ENCODE measurements at regions not wholly inside any gene's neighbourhood (a gene's known extent, or its start where the extent isn't known, plus 50 kb on each side); places are given as distances from the start of the nearest gene placed in this dataset.

DNA sequence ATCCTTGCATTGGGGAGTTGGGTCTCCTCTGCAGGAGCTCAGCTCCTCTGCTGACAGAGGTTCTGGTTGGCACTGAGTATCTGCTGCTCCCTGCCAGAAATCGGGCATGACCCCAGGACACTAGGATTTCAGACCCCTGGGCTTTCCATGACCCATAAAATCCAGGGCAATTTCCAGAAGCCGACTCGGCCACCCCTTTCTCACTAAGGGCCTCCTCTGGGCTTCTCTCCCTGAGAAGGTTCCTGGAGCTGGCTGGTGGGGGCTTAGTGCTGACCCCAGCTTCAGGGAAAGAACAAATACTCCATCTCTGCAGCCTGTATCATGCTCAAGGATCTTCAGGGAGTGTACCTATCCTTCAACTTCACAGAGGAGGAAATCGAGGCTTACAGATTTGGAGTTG, 603.4 kb downstream of the PTPRU start:
- no peak for DNase-seq

DNA sequence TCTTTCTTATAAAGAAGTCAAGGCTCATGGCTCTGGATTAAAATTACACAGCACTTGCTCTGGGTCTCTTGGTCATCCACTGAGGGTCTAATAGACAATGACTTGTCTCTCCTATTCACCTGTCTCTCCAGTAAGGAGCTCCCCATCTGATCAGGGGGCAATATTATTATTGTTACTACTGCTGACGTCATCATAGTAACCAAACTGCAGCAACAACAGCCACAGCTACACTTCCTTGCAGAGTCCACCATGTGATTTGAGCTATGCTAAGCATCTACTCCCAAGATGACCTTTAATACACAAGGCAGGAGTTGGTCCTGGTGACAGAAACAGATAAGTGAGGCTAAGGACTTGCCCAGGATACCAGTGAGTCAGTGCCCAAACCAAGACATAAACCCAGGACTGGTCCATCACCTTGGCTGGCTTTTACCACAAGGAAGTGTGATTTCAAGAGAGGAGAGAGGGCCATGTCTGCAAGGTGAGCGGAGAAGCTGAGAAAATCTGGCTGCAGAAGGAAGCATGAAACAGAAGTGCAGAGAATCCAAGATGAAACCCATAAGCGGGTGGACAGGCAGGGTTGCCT, 602.5 kb downstream of the PTPRU start:
- DNase-seq: no peak

DNA sequence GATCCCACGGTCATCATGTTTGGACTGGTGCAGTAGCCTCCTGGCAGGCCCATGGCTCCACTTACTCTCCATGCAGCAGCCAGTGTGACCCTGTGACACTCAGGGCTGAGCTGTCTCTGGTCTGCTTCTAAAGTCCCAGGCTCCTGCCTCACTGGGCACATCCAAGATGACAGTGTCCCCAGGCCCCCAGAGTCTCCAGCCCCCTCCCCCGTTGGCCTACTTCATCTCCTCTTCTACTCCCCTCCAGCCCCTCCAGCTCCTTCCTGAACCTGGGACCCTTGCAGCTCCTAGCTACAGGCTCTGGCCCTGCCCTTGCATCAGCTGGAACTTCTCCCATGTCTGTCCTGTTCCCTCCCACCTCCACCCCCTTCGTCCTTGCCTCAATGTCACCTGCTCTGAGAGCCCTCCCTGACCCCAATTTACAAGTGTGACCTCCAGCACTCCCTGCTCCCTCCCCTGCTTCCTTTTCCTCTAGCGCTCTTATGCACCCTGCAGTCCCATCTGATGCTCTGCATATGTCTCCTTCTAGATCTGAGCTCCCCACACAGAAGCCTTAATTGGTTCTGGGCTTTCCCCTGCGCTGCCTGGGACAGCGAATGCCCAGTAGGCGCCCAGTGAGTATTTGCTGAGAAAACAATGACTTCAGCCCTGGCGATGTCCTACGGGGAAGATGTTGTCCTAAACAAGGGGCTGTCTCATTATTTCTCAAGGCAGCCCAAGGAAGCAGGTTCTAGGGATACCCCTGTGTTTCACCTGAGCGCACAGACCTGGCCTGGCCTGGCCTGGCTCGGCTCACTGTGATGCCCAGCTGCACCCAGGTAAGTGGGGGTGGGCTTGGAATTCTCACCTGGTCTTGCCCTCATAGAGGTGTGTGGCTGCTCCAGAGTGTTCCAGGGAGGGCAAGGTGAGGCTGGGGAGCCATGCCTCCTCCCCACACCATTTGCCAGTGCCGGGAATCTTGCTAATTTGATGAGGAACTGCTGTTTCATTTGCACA, 600.6 kb downstream of the PTPRU start:
- no peak for DNase-seq

DNA sequence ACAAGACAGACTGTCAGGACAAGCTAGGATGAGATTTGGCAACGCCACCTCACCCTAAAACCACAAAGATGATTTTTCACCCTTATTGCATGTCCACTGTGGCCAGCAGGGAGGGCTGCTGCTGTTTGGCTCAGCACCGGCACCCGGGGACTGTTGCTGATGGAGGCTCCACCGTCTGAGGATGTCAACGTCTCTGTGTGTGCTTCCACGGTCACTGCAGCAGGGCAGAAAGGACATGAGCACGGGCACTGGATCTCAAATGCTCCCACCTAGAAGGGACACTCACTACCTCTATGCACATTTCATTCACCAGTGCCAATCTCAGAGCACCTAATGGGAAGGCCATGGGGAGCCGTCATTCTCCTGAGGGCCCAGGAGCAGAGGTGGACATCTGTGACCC, 599.6 kb downstream of the PTPRU start:
- no peak for DNase-seq

DNA sequence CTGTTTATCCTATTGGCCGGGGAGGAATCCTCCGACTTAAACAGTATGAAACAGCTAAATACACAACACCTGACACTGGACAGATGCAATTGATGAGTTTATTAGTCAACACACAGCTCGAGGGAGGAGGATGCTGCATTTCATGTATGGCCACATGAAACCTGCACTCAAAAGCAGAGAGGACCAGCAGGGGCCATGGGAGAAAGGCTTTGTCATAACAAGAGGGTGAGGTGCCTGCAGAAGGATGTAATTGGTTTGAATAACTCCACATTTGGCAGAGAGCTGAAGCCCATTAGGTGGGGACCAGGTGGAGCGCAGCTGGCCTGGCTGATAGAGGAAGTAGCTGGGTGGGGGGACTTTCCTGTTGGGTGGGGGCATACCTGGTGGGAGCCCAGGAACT, 599.1 kb downstream of the PTPRU start:
- DNase-seq: peak in 2 of 3 experiments; percentile 34 to 82

DNA sequence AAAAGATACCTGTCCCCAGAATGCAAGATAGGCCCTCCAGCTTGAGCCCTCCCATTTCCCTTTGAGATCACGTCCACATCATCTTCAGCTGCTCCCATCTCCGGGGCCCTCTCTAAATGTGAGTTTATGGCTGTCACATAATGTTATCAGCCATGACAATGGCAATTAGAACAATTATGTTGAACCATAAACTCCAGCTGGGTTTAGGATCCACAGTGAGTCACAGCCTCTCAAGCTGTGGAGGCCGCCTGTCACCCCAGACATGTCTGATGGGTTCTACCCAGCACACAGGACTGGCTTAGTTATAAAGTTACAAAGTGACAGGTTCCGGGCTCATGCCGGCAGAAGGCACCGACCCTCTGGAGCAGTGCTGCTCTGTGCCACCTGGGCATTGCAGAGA, 597.3 kb downstream of the PTPRU start:
- peak in 2 of 3 experiments; percentile 53 to 78 for DNase-seq

DNA sequence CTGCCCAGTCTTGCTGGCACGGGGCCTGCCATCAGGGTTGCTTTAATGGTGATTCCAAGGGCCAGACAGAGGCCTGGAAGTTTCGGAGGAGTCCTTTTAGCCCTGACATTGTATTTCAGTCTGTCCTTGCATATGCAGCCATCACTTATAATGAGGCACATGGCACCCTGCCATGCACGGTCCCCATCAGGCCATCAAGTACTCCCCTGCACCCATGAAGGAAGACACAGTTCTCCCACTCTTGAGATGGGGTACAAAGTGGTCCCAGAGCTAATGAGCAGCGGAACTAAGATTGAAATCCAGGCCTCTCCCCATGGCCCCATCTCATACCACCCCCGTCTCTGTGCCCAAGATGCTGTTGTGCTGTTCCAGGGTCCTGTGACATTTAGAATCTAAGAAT, 596.6 kb downstream of the PTPRU start:
- no peak for DNase-seq

DNA sequence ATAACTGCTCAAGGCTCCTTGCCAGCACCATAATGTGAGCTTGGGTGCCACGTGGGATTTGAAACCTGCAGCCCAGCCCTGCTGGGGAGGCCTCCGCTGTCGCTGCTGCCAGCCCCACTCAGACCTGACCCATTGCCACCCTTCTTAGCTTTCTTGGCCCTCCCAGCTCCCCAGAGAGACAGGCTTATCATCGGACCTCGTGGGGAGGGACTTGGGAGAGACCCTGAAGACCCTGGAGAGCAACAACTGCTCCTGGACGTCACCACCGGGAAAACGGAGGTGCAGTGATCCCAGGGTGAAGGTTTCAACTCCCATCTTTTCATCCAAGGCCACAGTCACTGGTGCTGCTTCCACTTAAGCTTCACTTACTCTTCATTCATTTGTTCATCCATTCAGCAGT, 596.1 kb downstream of the PTPRU start:
- no peak for DNase-seq

DNA sequence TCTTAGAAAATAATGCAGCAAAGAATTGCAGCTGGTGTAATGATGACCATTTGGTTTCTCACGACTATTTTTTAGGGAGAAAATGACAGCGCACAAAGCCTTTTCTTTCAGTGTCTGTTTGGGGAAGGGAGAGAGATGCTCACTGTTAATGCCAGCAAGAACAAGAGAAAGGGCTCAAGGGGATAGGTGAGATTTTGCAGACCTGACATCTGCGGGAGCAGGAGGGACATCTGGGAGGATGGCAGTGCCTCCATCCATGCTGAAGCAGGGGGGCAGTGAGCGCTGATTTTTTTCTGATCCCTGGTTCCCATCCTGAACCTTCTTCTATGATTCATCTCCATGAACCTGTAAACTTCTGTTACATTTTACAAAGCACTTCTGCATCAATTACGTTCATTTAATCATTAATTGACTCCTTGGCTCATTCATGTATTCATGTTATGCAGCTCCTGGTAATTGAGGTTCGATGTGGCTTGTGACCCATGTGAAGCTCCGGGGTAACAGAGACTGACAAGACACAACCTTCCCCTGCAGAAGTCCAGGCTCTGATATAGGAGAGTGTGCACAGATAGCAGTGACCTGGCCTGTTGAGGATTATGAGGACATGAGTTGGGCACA, 595.3 kb downstream of the PTPRU start:
- DNase-seq: no peak

DNA sequence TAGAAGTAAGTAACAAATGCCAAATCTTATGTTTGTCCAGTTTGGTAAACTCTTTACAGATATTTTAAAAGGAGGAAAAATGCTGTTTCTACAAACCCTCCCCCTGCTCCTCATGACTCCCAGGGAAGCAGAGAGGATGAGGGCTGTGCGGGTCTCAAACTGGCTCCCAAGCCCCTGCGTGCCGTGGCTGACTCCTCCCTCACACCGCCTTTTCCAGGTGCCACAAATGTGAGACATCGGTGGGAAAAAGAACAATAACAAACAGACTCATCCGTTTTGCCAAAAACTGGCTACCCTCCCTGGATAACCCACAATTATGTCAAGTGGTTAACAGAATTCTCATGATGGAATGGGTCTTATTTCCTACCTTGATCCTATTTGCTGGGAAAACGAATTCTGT, 594.6 kb downstream of the PTPRU start:
- no peak for DNase-seq

DNA sequence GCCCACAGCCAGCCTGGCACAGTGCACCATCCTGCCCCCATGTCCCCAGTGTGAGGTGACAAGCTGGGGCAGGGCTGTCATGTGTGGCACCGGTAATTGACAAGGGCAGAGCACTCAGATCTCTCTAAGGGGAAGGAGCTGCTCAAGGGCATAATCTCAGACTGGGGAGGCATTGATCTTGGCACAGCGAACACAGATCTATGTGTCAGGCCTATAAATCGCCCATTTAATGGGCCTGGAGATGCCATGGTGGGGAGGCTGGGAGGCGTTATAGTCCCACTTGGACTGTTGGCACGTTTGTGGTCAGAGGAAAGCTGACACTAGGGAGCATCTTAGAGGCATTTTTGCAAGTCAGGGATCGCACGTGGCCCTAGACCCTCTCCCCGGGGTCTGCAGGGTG, 594.1 kb downstream of the PTPRU start:
- no peak for DNase-seq

DNA sequence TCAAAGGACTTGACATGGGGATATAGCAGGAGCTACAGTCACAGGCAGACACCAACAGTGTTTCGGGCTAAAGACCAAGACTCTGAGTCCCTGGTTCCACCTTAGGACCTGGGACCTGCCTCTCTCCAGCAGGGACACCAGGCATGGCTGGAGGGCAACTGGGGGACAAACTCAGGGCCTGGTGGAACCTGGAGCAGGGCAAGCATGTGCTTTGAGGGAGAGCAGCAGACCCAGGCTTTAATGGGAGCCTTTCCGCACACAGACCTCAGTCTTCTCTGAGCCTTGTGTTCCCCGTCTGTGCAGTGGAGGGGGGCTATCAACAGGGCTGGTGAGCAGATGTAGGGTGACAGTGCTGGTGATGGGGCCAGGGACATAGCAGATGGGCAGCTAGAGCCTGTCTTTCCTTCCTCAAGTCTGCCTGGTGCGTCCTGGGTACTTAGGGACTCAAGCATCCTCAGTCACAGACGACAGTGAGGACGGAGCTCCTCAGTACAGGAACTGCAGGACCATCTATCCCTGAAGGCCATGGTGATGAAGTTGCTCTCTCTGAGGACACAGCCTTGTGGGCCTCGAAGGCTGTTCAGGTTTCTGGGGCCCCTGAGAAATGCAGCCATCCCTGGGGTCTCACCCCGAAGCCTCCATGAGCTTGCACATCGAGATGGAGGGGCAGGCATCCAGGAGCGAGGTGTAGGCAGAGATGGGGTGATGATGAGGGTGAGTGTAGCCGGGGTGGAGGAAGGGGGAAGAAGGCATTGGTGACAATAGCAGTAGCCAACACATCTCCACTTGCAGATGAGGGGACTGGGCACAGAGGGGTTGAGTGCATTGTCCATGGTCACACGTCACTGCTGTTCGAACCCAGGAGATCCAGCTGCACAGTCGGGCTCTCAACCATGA, 593.4 kb downstream of the PTPRU start:
- DNase-seq: no peak

DNA sequence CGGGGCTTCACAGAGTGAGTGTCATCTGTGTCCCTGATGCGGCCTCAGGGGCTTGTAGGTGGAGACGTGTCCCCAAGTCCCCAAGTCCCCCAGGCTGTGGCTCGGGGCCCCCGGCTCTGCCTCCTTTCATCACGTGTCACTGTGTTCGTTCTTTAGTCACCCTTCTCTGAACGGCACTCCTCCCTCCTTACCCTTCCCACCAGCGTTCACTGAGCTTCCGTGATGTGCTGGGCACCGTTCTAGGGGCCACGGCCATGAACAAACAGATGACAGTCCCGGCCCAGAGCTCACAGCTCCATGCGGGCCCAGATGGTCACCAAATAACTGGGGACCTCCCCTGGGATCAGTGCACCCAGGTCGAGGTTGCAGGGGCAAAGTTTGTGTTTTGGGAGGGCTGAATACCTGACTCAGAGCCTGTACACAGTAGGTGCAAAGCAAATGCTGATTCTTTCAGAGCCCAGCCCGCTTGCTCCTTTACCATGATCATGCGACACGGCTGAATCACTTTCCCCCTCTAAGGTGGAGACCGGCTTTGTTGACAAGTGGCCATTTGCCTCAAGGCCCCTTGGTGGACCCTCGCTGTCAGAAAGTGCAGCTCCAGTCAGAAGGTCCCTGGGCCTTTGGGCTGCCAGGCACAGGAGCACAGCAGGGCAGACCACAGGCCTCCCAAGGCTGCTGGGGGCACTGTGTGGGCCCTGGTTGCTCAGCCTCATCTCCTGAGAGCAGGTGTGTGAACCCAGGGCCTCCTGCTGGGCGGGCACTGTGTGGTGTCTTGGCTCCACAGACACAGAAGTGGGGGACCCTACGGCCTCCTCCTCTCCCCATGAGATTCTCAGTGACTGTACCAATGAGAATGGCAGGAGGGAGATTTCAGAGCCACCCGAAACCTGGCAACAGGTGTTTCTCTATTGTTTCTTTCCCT, 592.5 kb downstream of the PTPRU start:
- peak in 1 of 3 experiments; percentile 31 for DNase-seq

DNA sequence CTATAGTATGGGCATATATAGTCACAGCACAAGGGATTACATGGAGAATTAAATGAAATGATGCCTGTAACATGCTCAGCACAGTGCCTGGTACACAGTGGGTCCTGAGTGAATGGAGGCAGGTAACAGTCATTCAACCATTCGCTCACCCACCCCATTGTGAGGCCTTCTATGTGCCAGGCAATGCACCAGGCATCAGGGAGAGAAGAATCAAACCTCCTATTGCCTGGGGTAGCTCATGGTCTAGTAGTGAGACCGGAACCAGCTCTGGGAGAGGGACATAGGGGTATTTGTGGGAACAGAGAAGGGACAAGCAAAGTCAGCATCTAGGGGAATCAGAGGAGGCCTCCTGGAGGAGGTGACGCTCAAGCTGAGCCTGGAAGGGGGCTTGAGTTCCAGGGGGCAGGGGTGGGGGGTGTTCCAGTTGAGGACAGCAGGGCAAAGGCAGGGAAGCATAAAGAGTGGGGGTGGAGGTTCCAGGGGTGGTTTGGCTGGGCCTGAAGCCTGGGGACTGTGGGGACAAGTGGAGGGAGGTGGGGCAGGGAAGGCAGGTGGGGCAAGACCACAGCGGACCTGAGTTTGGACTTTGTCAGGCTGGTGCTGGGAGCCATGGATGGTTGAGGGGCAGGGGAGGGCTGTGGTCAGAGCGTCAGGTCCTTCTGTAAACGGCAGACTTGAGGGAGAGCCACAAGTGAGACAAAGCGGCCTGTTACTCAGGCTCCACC, 591.6 kb downstream of the PTPRU start:
- DNase-seq: no peak

DNA sequence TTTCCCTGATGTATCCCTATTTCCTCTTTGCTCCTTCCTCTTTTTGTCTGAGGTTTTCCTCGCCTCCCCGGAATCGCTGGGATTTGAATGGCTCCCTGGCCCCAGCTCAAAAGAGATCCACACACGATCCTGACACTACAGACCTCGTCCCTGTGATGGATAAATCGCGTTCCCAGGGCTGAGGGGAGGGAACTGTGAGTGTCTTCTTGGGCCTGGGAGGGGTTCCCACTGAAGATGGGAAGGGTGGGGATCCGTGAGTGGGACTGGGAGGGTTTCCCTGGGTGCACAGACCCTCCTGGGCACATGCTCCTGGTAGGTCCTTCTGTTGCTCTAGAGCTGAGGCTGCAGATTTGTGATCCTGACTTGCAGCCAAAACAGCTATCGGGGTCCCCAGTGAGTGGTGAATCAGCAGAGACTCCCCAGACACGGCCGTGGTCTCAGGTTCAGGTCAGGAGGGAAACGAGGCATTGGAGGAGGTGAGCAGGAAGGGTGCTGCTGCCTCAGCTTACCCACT, 591.0 kb downstream of the PTPRU start:
- no peak for DNase-seq

DNA sequence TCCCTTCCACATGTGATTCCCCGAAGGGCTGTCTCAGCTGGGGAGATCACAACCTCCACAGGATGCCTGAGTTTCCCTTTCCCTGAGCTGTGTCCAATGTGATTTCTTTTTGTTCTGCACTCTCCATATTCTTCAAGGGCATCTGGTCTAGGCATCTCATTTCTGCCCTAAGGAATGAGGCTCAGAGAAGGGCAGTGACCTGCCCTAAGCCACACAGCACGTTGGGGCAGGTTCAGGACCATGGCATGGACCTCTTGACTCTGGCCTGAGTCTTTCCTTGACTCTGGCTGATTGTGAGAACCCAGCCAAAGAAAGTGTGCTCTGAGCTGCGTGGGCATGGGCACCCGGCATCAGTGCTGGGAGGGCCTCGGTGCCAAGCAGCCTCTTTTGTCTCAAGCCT, 590.3 kb downstream of the PTPRU start:
- no peak for DNase-seq

DNA sequence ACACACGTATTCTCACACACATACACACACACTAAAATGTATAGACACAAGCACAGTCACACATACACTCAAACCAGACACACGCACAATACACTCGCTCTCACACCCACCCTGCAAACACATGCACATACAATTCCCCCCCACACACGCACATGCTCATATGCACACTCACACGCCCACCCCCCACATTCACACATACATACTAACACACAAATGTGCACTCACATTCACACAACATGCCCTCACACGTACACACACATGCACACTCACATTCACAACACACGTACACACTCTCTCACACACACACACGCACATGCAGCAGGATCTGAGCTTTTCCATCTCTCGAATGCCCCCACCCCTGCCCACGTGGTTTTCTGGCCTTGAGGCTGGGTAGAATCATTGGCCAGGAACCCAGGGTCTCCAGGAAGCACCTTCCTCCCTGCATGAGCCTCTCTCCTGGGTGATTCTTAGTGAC, 589.7 kb downstream of the PTPRU start:
- DNase-seq: no peak

DNA sequence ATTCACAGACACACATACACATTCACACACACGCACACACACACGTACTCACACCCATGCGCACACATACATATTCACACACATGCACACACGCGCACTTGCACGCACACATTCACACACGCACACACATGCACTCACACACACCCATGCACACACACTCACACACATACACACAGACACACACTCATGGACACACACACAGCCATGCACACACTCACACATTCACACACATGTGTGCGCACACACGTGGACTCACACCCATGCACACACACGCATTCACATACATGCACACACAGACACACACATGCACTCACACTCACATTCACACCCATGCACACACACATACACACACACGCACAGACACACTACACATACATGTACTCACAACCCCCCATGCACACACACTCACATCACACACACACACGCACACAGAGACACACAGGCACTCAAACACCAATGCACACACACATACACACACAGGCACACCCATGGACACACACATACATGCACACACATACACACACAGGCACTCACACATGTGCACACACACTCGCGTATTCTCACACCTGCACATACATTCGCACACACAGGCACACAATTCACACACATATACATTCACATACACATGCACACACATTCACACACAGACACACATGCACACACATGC, 589.1 kb downstream of the PTPRU start:
- no peak for DNase-seq

DNA sequence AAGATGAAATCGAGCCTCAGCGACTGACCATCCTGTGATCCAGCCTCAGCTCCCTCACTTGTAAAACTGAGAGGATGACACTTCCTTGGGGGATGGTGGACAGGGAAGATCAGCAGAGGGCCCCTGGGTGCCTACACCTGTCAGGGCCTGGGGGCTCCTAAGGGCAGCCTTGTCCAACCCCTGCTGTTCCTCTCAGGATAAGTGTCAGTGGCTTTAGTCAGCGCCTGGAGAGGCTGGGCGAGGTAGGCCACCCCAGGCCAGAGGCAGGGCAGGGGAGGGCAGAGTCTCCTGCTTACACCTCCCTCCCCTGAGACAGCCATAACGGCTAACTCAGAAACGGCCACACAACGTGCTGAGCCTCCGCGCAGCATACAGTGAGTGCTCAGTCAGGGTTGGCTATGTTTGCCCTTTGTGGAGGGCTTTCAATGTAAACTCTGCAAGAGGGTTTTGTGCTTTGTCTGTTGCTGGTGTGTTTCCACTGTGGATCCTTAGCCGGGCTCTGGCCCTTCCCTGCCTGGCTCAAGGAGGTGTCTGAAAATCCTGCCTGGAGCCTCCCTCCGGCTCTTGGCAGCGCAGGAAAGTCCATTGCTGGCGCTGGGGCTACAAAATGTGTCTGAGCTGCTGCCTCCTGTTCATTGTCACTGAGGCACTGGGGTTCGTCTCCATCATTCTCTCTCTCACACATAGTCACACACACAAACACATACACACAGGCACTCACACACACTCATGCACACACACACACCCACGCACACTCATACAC, 588.4 kb downstream of the PTPRU start:
- DNase-seq: peak in 2 of 3 experiments; percentile 25 to 43

Data from NCI-H1417 (cell line).